H9 (cell line): ENCODE measurements at regions not wholly inside any gene's neighbourhood (a gene's known extent, or its start where the extent isn't known, plus 50 kb on each side); places are given as distances from the start of the nearest gene placed in this dataset.

Experiments used
- DNase-seq: peaks from one replicate; pipeline ENCODE4 v3.0.0-alpha.2; 2017
- H2AFZ ChIP-seq: one replicate; pipeline ENCODE4 v1.6.1; 2013; ENCODE audit warnings: mild to moderate bottlenecking, low read length, control low read depth, moderate library complexity
- H2AK5ac ChIP-seq: 2 replicates; pipeline ENCODE4 v1.6.1; 2013; ENCODE audit warnings: low read length, control low read depth, mixed read lengths; ENCODE audit not compliant: insufficient read length
- H2BK120ac ChIP-seq: one replicate; pipeline ENCODE4 v1.6.1; 2013; ENCODE audit warnings: low read depth, mild to moderate bottlenecking, low read length, control low read depth, inconsistent platforms; ENCODE audit not compliant: poor library complexity, severe bottlenecking
- H2BK12ac ChIP-seq: 2 replicates; pipeline ENCODE4 v1.6.1; 2013; ENCODE audit warnings: low read length, control low read depth, mixed read lengths, low read depth; ENCODE audit not compliant: insufficient read length
- H2BK15ac ChIP-seq: 2 replicates; pipeline ENCODE4 v1.6.1; 2013; ENCODE audit warnings: low read depth, low read length, control low read depth
- H2BK20ac ChIP-seq: one replicate; pipeline ENCODE4 v1.6.1; 2013; ENCODE audit warnings: low read depth, mild to moderate bottlenecking, low read length, control low read depth, inconsistent platforms; ENCODE audit not compliant: poor library complexity, severe bottlenecking
- H2BK5ac ChIP-seq: 2 replicates; pipeline ENCODE4 v1.6.1; 2013; ENCODE audit warnings: low read length, control low read depth, mixed read lengths; ENCODE audit not compliant: insufficient read length
- H3K14ac ChIP-seq: 2 replicates; pipeline ENCODE4 v1.6.1; 2013; ENCODE audit warnings: low read length, control low read depth; ENCODE audit not compliant: insufficient read depth
- H3K18ac ChIP-seq: 2 replicates; pipeline ENCODE4 v1.6.1; 2013; ENCODE audit warnings: low read depth, mild to moderate bottlenecking, mixed read lengths, low read length, control low read depth; ENCODE audit not compliant: insufficient read length
- H3K23ac ChIP-seq: 2 replicates; pipeline ENCODE4 v1.6.1; 2013; ENCODE audit warnings: low read length, control low read depth, mixed read lengths, low read depth; ENCODE audit not compliant: insufficient read length
- H3K23me2 ChIP-seq: 2 replicates; pipeline ENCODE4 v1.6.1; 2013; ENCODE audit warnings: low read depth, mild to moderate bottlenecking, mixed read lengths, low read length, control low read depth; ENCODE audit not compliant: insufficient read length, poor library complexity, severe bottlenecking
- H3K27ac ChIP-seq: 2 replicates; pipeline ENCODE4 v1.5.1; 2013; ENCODE audit warnings: low read length, control low read depth, mixed read lengths, low read depth; ENCODE audit not compliant: insufficient read length
- H3K27me3 ChIP-seq: 2 replicates; pipeline ENCODE4 v1.6.1; 2013; ENCODE audit warnings: low read length, control low read depth, inconsistent platforms; ENCODE audit not compliant: insufficient read depth
- H3K4ac ChIP-seq: 2 replicates; pipeline ENCODE4 v1.6.1; 2013; ENCODE audit warnings: low read depth, mild to moderate bottlenecking, control low read depth, inconsistent platforms, low read length, moderate library complexity
- H3K4me1 ChIP-seq: 2 replicates; pipeline ENCODE4 v1.6.1; 2013; ENCODE audit warnings: low read length, control low read depth, inconsistent platforms; ENCODE audit not compliant: insufficient read depth
- H3K4me2 ChIP-seq: 2 replicates; pipeline ENCODE4 v1.6.1; 2013; ENCODE audit warnings: low read length, control low read depth, mixed read lengths; ENCODE audit not compliant: insufficient read length, insufficient read depth
- H3K56ac ChIP-seq: 2 replicates; pipeline ENCODE4 v1.6.1; 2013; ENCODE audit warnings: low read depth, mild to moderate bottlenecking, mixed read lengths, low read length, control low read depth; ENCODE audit not compliant: insufficient read length
- H3K79me1 ChIP-seq: 2 replicates; pipeline ENCODE4 v1.6.1; 2013; ENCODE audit warnings: low read depth, mild to moderate bottlenecking, moderate library complexity, low read length, control low read depth, inconsistent platforms; ENCODE audit not compliant: insufficient read depth, poor library complexity, severe bottlenecking
- H3K79me2 ChIP-seq: 2 replicates; pipeline ENCODE4 v1.6.1; 2013; ENCODE audit warnings: low read length, control low read depth, inconsistent platforms; ENCODE audit not compliant: insufficient read depth
- H3K9ac ChIP-seq: 2 replicates; pipeline ENCODE4 v1.6.1; 2013; ENCODE audit warnings: low read length, control low read depth, mixed read lengths; ENCODE audit not compliant: insufficient read length; ENCODE audit errors: extremely low read depth
- H3K9me3 ChIP-seq: one replicate; pipeline ENCODE4 v1.6.1; 2013; ENCODE audit warnings: low read depth, low read length, inconsistent platforms; ENCODE audit not compliant: control insufficient read depth
- H3T11ph ChIP-seq: one replicate; pipeline ENCODE4 v1.6.1; 2013; ENCODE audit warnings: mild to moderate bottlenecking, low read length, control low read depth, inconsistent platforms
- H4K20me1 ChIP-seq: one replicate; pipeline ENCODE4 v1.6.1; 2013; ENCODE audit not compliant: control insufficient read depth, insufficient read length, insufficient read depth
- H4K5ac ChIP-seq: 2 replicates; pipeline ENCODE4 v1.6.1; 2013; ENCODE audit warnings: low read depth, mild to moderate bottlenecking, mixed read lengths, low read length, control low read depth; ENCODE audit not compliant: insufficient read length
- H4K8ac ChIP-seq: replicated peaks from 2 replicates; pipeline ENCODE4 v1.6.1; 2013; ENCODE audit warnings: low read length, control low read depth, mixed read lengths, low read depth; ENCODE audit not compliant: insufficient read length
- H4K91ac ChIP-seq: 2 replicates; pipeline ENCODE4 v1.6.1; 2013; ENCODE audit warnings: low read depth, mild to moderate bottlenecking, moderate library complexity, mixed read lengths, low read length, control low read depth; ENCODE audit not compliant: insufficient read length
- H3K27ac Mint-ChIP-seq, 3 experiments: 2 replicates in 2 of 3; 3 replicates in 1 of 3; pipeline ENCODE4 v1.8.0; 2020 to 2021; ENCODE audit warnings: mixed read lengths in 3 of 3, mild to moderate bottlenecking in 1 of 3, moderate library complexity in 1 of 3
- H3K27me3 Mint-ChIP-seq: 2 replicates; pipeline ENCODE4 v1.8.0; 2021; ENCODE audit warnings: low read depth, mild to moderate bottlenecking, moderate library complexity, mixed read lengths
- H3K36me3 Mint-ChIP-seq, 3 experiments: 2 replicates in 2 of 3; 3 replicates in 1 of 3; pipeline ENCODE4 v1.8.0; 2020 to 2021; ENCODE audit warnings: low read depth in 3 of 3, mixed read lengths in 3 of 3; ENCODE audit not compliant: insufficient read depth in 1 of 3
- H3K4me1 Mint-ChIP-seq, 2 experiments: 2 replicates each; pipeline ENCODE4 v1.8.0; 2020; ENCODE audit warnings: mixed read lengths in 2 of 2
- H3K4me3 Mint-ChIP-seq, 2 experiments: 2 replicates in 1 of 2; 3 replicates in 1 of 2; pipeline ENCODE4 v1.8.0; 2020 to 2021; ENCODE audit warnings: mild to moderate bottlenecking in 2 of 2, mixed read lengths in 2 of 2, moderate library complexity in 1 of 2
- H3K9me3 Mint-ChIP-seq, 2 experiments: 2 replicates in 1 of 2; 3 replicates in 1 of 2; pipeline ENCODE4 v1.8.0; 2020; ENCODE audit warnings: mild to moderate bottlenecking in 2 of 2, mixed read lengths in 2 of 2, moderate library complexity in 1 of 2
- CTCF ChIP-seq: fragments of 200-600 bp; sonication (generic); conservative IDR thresholded peaks from 3 replicates; pipeline ENCODE4 v1.8.0; 2021; ENCODE audit warnings: antibody characterized with exemption, mild to moderate bottlenecking
- WGBS: extraction: QIAGEN DNeasy Blood & Tissue Kit; methylation state at CpG from one replicate; pipeline ENCODE4 v1.1.7; 2013; ENCODE audit warnings: missing lambda C conversion rate, low lambda C conversion rate, mixed read lengths; ENCODE audit not compliant: insufficient read length; ENCODE audit errors: extremely low coverage; 5-methylcytosine and 5-hydroxymethylcytosine counted together

GRCh38 chr14:84864548-84865271 lies 665.2 kb upstream of the FLRT2 start:
- WGBS: no CpG with 5 or more reads among the region's 2 CpGs
- no peak overlapping the region for H3T11ph ChIP-seq
- Mint-ChIP-seq H3K36me3 (no peaks in the 10 kb centered on the region; a peak in 1 of 7 replicates), H3K27ac (no peak overlapping the region), H3K4me1 (no peaks in the 10 kb centered on the region), H3K4me3 (no peak overlapping the region), H3K9me3 (peaks cover 0 to 3% of the 10 kb centered on the region in 2 experiments; a peak in 2 of 5 replicates), H3K27me3 (no peaks in the 10 kb centered on the region)
- DNase-seq: no peak
- no peaks in the 10 kb centered on the region for H4K20me1 ChIP-seq
- no peak overlapping the region for H2BK15ac ChIP-seq
- no peak overlapping the region for H3K14ac ChIP-seq
- H3K4me1 ChIP-seq: no peaks in the 10 kb centered on the region
- H3K18ac ChIP-seq: no peak overlapping the region
- no peak overlapping the region for H3K27ac ChIP-seq
- H3K27me3 ChIP-seq: no peaks in the 10 kb centered on the region
- no peaks in the 10 kb centered on the region for H3K9me3 ChIP-seq
- H2BK5ac ChIP-seq: no peak overlapping the region
- no peak overlapping the region for H3K4me2 ChIP-seq
- H3K56ac ChIP-seq: no peak overlapping the region
- no peak for TF ChIP-seq CTCF
- no peaks in the 10 kb centered on the region for H3K79me2 ChIP-seq
- no peak overlapping the region for H3K4ac ChIP-seq
- no peak overlapping the region for H4K5ac ChIP-seq
- H2AFZ ChIP-seq: no peak overlapping the region
- no peak overlapping the region for H2BK120ac ChIP-seq
- H3K9ac ChIP-seq: no peak overlapping the region
- no peak overlapping the region for H4K8ac ChIP-seq
- no peak overlapping the region for H4K91ac ChIP-seq
- no peak overlapping the region for H2BK12ac ChIP-seq
- H2BK20ac ChIP-seq: no peak overlapping the region
- no peaks in the 10 kb centered on the region for H3K79me1 ChIP-seq
- H2AK5ac ChIP-seq: no peak overlapping the region
- H3K23me2 ChIP-seq: no peaks in the 10 kb centered on the region
- H3K23ac ChIP-seq: no peak overlapping the region
